Stimulated activated naive CD4-positive, alpha-beta T cell (primary cell): ENCODE measurements at regions not wholly inside any gene's neighbourhood (a gene's known extent, or its start where the extent isn't known, plus 50 kb on each side); places are given as distances from the start of the nearest gene placed in this dataset.

Experiments used
- DNase-seq, 6 experiments: peaks; one replicate each; lab custom pipeline; 2025; lab: John Stamatoyannopoulos, UW

DNA sequence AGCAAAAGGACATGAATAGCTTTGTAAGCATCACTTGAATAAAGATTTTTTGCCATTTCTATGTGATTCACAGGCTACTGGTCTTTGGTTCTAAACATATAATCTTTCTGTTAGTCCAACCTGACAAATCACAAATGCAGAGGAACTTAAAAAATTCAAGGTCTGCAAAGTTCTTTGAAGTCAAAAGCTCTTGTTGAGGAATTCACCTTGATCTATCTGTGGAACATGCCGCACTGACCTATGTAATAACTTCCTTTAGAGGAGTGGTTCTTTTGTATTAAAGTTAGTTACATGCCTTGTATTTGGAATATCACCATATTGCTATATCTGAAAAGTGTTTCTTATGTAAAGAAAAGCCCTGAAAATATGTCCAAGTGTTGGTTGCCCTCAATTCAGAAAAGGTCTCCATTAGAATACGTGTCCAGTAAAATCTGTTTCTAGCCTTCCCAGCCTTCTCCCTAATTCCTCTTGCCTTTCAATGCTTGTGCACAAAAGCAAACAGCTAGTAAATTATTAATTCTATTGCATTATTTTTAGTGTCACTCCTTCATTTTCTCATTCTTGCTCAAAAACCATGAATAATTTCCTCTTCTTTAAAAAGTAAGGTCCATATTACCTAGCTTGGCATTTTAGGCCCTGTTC is 1192.8 kb downstream of the FLRT2 start:
- no peak for DNase-seq

DNA sequence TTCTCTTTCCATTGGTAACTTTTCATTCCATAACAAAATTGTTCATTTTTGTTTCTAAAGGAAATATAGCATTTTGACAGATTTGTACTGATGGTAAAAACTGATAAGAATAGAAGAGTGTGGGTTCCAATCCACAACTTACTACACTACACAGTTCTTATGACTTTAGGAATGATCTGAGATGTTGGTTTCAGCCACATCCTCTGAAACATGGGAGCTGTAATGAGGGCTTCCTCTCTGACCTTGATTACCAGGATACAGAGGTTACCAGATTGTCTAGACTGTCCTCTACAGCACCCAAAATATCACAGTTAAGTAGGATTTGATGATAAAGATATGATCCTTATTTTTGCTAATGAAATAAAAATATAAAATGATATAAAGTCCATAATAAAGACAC is 1184.6 kb downstream of the FLRT2 start:
- no peak for DNase-seq

DNA sequence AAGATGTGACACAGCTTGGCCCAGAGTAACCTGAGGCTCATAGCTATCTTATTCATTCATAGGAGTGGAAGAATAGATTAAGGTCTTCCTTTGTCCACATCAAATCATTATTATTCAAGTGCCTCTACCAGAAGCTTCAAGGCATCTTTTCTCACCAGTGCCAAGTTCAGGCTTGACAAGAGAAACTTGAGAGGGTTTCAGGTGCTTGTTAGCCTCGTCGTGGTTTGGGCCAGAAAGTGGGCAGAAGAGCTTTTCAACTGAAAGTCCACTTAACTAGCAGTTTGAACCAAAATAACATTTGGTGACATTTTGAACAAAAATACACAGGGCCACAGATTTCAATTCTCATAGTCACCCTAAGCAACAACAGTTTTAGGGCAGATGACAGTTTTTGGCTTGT is 1184.2 kb downstream of the FLRT2 start:
- DNase-seq = no peak

DNA sequence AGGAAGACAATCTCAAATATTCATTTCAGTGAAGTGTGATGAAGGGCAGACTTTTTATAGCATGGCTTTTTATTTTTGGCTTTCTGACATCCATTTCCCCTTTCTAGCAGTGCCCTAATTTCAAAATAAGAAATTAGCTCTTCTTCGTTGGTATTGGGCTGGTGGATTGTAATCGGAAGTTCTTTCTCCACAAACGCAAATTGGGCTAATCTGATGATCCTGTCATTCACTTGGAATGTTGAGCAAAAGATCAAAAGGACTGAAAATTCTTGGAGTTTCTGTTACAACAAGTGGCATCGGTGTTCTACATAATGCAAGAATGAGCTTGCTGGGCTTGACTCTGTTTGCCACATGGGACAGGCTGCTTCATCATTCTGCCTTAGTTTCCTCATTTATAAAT is 1182.8 kb downstream of the FLRT2 start:
- no peak for DNase-seq

DNA sequence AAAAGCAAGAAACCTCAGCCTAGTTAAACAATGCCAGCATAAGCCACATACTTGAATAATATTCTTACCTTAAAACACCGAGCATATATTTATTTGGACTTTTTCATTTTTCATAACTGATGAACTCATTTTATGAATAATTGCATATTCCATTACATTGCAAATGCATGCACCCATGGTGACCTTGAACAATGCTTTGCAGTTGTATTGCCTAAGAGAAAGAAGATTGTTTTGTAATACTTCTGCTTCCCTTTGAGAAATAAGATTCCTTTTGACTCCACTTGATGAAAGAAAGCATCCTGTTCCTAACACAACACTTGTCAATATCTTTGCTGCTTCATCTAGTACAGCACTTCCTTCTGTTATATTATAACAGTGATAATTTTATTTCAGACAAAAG is 1182.2 kb downstream of the FLRT2 start:
- DNase-seq = no peak

DNA sequence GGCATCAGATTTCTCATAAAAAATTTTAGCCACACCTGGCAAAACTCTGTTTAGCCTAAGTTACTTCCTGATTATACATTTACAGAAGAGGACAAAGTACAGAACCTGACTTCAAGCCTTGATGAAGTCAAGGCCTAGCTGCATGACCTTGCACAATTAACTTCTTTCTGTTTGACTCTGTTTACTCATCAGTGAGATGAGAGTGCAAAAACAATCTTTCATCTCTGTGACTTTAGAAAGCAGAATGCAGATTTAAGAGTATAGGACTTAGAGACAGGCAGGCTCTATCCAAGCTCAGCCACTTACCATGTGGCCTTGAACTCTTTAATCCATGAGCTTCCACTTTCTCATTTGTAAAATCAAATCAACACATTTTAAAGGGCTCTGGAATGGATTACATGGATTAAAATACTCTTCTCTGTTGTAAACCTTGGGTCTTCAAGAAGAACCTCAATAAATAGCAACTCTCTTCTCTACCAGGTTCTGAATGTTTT is 1178.9 kb downstream of the FLRT2 start:
- no peak for DNase-seq

DNA sequence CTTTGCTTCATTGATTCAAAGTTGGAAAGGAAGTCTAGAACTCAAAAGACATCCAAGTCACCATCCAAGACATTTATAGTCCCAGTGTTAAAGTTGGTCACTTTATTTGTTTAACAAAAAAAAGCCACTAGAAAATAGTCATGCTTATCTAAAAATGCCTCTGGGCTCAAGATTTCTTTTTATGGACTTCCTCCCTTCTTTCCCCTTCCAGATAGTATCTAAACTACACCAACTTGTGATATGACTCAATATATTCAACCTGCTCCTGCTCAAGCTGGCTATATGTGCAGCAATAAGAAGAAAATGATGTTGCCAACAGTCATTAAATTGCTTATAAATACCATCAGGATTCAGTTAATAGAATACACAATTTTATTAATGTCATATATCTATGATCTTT is 1177.1 kb downstream of the FLRT2 start:
- no peak for DNase-seq

DNA sequence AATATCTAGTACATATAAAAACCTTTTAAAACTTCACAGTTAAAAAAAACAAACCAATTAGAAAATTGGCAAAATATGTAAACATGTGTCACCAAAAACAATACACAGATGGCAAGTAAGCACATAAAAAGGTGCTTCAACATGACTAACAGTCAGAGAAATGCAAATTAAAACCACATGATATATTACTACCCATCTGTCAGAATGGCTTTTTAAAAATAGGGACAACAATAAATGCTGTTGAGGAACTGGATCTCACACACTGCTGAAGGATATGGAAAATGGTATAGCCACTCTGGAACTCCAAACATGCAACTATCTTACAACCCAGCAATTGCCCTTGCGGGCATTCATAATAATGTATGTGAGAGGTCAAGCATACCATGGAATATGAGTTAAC is 1153.6 kb downstream of the FLRT2 start:
- no peak for DNase-seq

DNA sequence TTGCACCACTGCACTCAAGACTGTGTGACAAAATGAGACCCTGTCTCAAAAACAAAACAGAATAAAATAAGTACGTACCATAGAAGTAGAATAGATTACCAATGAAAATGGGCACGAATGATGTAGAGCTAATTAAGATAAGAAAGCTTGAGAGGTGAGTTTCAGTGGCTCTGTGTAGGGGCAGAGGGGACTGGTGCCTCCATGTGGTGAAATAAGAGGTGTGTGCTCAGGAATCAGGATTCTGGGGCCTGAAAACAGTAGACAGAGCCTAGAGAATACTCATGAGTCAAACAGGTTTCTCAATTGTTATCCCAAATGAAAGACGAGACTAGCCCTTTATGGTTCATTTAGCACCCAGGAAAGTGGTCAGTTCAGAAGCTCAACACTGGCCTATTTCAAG is 1145.1 kb downstream of the FLRT2 start:
- no peak for DNase-seq

DNA sequence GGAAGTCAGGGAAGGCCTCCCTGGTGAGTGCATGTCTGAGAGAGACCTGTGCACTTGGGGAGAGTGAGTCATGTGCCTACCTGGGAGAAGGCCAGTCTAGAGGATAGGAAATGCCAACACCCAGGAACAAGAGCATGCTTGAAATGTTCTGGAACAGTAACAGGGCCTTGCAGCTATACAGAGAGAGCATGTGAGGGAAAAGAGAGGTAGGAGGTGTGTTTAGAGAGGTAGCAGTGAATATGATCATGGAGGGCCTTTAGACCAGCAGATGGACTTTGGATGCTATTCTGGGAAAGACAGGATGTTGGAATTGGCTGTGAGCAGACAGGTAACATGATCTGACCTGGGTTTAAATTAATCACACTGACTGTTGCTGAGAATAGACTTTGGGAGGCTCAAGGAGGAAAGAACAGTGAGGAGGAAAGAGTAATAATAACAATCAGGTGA is 1143.6 kb downstream of the FLRT2 start:
- DNase-seq = no peak

DNA sequence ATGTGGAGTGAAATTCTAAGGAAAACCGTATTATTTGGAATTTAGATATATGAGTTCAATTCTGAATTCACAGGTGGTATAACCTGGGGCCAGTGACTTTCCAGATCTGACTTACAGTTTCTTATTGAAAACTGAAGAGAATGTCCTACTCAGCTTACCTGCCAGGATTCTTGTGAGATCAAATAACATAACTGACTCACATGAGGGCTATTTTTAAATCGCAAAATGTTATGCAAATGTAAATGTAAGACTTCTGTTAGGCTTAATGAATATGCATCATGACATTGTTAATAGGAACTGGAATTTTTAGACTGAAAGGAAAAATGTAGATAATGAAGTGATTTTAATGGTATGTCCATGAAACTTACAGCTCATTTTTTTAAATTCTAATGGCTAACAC is 1142.1 kb downstream of the FLRT2 start:
- no peak for DNase-seq

DNA sequence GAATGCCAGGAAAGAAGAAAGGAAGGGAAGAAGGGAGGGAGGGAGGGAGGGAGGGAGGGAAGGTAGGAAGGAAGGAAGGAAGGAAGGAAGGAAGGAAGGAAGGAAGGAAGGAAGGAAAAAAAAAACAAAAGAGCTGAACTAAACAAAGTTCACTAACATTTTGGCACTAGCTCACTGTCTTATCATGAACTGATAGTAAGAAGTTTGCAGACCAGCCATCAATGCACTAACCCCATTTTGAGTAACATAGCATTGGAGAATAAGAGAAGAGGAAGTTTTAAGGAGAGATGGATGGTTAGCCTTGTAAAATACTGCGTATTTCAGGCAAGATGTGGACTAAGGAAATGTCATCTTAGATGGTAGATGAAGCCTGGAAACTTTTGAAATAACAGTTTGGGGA is 1136.0 kb downstream of the FLRT2 start:
- no peak for DNase-seq

DNA sequence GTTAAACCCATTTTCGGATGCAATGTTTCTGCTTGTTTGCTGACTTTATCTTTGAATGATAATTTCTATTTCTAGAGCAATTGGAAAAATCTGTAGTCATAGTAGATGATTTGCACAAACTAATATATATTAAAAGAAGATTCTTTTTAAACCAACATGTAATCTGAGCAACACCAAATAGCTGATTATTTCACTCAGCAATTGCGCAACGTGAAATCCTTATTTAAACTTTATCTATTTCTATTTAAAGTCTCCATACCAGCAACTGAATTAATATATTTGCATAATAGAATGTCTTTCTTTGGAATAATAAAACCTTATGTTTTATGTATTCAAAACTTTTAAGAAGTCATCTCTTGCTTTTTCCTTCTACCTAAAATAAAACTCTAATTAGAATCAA is 1132.4 kb downstream of the FLRT2 start:
- no peak for DNase-seq

DNA sequence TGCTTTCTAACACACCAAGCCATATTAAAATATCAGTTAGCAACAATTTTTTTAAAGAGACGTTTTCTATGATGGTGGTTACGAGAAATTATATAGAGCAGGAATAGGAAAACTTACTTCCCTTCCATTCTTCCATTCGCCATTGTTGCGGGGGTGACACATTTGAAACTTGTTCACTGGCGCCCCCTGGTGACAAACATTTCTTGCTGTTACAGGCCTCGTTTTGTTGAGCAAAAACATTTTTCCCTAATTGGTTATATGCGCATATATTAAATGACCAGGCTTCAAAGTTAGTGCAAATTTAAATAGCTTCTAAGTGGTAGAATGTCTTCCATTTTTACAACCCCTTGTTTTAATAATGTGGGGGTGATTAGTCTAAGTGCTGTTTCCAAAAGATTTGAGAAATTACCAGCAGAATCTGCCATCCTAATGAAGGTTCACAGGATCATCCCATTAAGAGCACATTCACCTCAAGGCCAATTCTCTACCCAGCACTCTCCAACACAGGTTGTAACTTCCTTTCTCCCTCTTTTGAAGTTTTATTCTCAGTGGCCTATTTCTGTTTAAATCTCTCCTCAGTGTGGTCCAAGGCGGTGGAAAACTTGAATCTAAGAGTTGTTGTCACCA is 1124.7 kb downstream of the FLRT2 start:
- no peak for DNase-seq

DNA sequence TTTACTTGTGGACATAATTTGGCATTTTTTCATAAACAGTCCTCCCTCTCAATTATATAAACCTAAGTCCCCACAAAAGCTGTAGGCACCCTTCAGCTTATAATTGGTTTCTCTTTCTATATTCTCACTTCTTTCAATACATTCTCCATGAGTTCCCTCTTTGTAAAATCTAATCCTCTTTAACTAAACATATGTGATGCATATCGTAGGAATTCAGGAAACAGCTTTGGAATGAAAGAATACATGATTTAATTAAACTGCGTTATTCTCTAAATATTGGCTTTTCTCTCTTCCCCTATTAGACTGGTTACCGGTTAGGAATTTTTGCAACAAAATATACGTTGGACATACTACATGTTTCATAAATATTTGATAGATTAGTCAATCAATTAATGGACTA is 1122.6 kb downstream of the FLRT2 start:
- DNase-seq = no peak

DNA sequence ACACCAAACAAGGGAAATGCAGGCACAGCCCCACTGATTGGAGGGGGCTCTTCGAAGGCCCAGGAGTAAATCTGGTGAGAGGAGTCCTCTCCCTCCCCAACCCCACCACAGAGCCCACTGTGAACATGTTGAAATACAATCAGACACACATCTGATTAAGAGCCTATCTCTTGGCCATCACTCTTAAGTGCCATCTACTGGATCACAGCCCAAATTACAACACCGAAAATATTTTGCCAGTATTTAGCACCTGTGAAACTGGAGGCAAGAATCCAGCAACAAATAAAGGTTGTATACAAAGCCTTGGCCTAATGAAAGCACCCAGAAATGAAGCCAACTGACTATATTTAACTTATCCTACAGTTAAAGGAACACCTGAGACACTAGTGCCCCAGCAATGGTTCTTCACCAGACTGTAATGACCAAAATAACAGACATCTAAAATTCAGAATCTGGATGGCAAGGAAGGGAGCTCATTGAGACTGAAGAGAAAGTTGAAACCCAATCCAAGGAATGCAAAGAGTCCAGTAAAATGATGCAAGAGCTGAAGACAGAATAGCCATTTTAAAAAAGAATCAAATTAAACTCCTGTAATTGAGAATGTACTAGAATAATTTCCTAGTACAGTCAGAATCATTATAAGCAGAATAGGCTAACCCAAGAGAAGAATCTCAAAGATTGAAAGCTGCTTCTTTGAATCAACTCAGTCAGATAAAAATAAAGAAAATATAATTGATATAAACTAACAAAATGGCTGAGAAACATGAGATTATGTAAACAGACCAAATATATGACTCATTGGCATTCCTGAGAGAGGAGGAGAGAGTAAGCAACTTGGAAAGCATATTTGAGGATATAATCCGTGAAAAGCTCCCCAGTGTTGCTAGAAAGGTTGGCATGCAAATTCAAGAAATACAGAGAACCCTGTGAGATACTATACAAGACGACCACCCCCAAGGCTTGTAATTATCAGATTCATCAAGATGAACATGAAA is 1117.0 kb downstream of the FLRT2 start:
- no peak for DNase-seq

DNA sequence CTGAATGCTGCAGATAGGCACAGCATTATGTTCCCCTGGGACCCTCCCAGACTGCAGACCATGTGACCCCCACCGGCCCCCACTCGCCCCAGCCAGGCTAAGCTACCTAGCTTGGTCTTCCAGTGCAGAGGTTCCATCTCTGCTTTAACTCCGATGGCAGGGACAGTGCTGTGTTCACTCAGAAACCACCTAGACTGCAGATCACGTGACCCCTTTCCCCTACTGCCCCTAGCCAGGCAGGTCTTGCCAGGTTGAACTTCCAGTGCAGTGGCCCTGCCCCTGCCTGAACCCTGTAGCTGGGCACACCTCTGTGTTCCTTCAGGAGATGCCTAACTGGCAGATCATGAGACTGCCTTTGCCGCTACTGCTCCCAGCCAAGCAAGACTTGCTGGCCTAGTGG is 1116.2 kb downstream of the FLRT2 start:
- no peak for DNase-seq

DNA sequence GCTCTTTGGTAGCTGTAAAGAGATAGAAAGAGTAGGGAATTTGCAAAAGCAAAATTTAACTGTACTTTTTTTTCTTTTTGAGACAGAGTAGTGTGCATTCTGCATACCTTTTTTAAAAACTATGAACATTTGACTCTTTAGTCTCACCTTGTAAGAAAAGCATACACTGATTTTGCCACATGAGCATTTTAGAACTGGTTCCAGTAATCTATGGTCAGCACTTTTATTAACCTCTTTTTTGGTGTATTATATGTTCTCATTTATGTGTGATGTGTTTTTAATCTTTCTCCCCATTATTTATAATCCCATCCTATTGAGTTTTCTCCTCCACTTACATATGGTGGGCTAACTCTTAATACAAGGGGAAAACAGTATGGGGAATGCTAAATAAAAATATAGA is 1111.4 kb downstream of the FLRT2 start:
- no peak for DNase-seq

DNA sequence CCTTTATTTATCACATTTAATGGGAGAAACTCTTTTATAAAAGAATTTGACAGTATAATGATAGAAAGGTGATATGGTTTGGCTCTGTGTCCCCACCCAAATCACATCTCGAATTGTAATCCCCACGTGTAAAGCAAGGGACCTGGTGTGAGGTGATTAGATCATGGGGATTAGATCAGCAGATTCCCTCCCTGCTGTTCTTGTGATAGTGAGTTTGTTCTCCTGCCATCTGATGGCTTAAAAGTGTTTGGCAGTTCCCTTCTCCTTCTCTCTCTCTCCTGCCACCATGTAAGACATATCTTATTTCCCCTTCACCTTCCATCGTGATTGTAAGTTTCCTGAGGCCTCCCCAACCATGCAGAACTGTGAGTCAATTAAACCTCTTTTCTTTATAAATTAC is 1110.3 kb downstream of the FLRT2 start:
- no peak for DNase-seq

DNA sequence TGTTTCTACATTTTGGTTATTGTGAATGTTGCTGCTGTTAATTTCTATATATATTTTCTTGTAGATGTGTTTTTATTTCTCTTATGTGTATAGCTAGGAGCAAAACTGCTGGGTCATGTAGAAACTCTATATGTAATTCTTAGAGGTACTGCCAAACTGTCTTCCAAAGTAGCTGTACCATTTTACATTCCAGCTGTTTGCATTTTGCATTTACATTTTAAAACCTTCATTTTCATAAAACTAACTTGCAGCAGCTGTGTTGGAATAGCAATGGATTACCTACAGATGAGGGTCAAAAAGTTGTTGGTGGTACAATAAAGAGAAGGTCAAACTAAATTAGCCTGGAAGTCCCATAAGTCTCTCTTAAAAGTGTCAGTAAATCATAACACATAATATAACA is 1109.7 kb downstream of the FLRT2 start:
- no peak for DNase-seq

DNA sequence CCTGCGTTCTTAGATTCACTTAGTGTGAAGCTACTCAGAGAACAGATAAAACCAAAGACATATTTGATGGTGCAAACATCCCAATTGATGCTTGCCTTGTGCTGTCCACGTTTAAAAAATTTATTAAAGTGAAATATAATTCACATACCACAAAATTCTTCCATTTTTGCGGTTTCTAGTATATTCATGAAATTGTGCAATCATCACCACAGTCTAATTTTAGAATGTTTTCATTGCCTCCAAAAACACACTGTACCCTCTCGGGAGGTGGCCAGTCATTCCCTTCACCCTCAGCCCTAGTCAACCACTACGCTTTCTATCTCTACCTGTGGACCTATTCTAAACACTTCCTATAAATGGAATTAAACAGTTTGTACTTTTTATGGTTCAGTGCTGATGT is 1109.2 kb downstream of the FLRT2 start:
- no peak for DNase-seq

DNA sequence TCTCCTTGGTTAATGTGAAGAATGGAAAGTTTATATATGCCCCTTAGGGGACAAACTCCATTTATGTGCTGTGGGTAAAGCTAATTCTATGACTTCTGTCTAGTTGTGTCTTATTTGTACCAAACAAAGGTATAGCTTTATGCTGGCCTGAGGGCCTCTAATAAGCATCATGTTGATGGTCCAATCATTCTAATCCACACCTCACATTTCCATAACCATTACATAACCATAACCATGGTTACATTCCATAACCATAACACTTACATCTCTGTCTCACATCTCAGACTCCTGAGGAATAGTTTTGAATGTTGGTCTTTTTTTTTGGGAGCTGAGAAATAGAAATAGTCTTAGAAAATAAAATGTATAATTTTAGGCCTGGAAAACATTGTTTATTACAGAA is 1097.1 kb downstream of the FLRT2 start:
- DNase-seq = no peak

DNA sequence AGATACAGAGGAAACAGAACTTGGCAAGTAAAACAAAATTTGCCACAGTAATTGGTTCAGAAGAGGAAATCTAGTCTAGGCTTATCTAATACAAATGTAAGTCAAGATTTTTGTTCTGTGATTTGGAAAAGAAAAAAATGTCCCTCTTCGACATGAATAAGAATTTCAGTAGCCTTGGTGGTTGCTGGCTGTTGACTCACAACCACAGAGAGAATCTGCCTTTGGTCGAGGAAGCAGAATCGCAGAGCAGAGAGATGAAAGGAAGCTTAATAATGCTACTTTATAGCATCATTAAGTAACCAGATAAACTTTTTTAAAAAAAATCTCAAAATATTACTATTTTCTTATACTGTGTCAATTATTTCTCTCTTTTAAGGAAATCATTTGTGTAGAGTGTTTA is 1096.6 kb downstream of the FLRT2 start:
- no peak for DNase-seq
